ENCODE measurements at regions not wholly inside any gene's neighbourhood (a gene's known extent, or its start where the extent isn't known, plus 50 kb on each side); places are given as distances from the start of the nearest gene placed in this dataset.

DNA sequence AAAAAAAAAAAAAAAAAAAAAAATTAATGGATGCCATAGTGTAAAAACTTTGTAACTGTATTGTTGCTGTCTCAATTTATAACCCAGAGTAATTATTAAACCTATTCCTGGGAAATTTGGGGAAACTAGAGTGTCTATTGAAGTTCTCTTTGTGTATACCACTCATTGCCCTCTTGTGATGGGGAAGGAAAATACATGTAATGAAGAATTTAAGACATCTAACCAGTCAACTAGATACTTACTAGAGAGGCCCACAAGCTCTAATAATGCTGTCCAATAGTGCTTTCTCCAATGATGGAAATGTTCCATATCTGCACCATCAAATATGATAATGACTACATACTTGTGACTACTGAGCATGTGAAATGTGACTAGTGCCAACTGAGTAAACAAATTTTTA lies 168.5 kb upstream of the SLC39A10 start:
- CTCF ChIA-PET: no interaction called here
- no peak for ATAC-seq

More for the DNA sequence above, 168.5 kb upstream of the SLC39A10 start:
- Mint-ChIP-seq H3K27me3 (ENCODE audit: low read depth) (no peaks in the 10 kb centered on the region), H3K9me3 (peaks cover 4% of the 10 kb centered on the region), H3K27ac (no peak overlapping the region), H3K4me1 (peaks cover 17% of the 10 kb centered on the region), H3K4me3 (no peak overlapping the region), H3K36me3 (no peaks in the 10 kb centered on the region)
- no peak for TF ChIP-seq ZNF416 (CRISPR knock-in tag; IDR thresholded peaks at IDR 0.05)
- no peak for TF ChIP-seq NFATC4 (CRISPR knock-in tag; IDR thresholded peaks at IDR 0.05)
- TF ChIP-seq ZNF671 (CRISPR knock-in tag; IDR thresholded peaks at IDR 0.05): no peak
- TF ChIP-seq ZNF317 (CRISPR knock-in tag; IDR thresholded peaks at IDR 0.05; ENCODE audit: borderline replicate concordance, low read depth): no peak
- TF ChIP-seq, protein P1, sequence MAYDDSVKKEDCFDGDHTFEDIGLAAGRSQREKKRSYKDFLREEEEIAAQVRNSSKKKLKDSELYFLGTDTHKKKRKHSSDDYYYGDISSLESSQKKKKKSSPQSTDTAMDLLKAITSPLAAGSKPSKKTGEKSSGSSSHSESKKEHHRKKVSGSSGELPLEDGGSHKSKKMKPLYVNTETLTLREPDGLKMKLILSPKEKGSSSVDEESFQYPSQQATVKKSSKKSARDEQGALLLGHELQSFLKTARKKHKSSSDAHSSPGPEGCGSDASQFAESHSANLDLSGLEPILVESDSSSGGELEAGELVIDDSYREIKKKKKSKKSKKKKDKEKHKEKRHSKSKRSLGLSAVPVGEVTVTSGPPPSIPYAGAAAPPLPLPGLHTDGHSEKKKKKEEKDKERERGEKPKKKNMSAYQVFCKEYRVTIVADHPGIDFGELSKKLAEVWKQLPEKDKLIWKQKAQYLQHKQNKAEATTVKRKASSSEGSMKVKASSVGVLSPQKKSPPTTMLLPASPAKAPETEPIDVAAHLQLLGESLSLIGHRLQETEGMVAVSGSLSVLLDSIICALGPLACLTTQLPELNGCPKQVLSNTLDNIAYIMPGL (CRISPR knock-in tag; IDR thresholded peaks at IDR 0.05): no peak
- TF ChIP-seq, protein P2, sequence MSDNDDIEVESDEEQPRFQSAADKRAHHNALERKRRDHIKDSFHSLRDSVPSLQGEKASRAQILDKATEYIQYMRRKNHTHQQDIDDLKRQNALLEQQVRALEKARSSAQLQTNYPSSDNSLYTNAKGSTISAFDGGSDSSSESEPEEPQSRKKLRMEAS (CRISPR knock-in tag; IDR thresholded peaks at IDR 0.05): no peak
- no peak for TF ChIP-seq ZNF423 (CRISPR knock-in tag; IDR thresholded peaks at IDR 0.05)
- TF ChIP-seq ARID4B (CRISPR knock-in tag; IDR thresholded peaks at IDR 0.05; ENCODE audit: borderline replicate concordance): no peak
- no peak for TF ChIP-seq ZNF532 (CRISPR knock-in tag; IDR thresholded peaks at IDR 0.05; ENCODE audit: borderline replicate concordance)
- TF ChIP-seq TP53 (CRISPR knock-in tag; IDR thresholded peaks at IDR 0.05): no peak
- no peak for TF ChIP-seq SP1 (CRISPR knock-in tag; conservative IDR thresholded peaks at IDR 0.05)
- TF ChIP-seq, protein P3, sequence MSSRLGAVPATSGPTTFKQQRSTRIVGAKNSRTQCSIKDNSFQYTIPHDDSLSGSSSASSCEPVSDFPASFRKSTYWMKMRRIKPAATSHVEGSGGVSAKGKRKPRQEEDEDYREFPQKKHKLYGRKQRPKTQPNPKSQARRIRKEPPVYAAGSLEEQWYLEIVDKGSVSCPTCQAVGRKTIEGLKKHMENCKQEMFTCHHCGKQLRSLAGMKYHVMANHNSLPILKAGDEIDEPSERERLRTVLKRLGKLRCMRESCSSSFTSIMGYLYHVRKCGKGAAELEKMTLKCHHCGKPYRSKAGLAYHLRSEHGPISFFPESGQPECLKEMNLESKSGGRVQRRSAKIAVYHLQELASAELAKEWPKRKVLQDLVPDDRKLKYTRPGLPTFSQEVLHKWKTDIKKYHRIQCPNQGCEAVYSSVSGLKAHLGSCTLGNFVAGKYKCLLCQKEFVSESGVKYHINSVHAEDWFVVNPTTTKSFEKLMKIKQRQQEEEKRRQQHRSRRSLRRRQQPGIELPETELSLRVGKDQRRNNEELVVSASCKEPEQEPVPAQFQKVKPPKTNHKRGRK (CRISPR knock-in tag; IDR thresholded peaks at IDR 0.05; ENCODE audit: borderline replicate concordance): no peak
- DNase-seq (ENCODE audit: low spot score): no peak
- POLR2A ChIA-PET: no interaction called here

Measured in WTC11 (cell line).